AG09309 (cell line): ENCODE measurements at regions not wholly inside any gene's neighbourhood (a gene's known extent, or its start where the extent isn't known, plus 50 kb on each side); places are given as distances from the start of the nearest gene placed in this dataset.

Experiments used
- DNase-seq: peaks from one replicate; pipeline ENCODE4 v3.0.0-alpha.2; 2010; ENCODE audit warnings: low read depth
- H3K4me3 ChIP-seq: 2 replicates; pipeline ENCODE4 v1.5.1; 2011; ENCODE audit warnings: mild to moderate bottlenecking, low read depth, low read length, moderate library complexity; ENCODE audit not compliant: control insufficient read depth
- TF ChIP-seq, protein P1 (sequence below): IDR thresholded peaks from 2 replicates; pipeline ENCODE4 v1.5.1; 2011; ENCODE audit warnings: mild to moderate bottlenecking, low read depth, low read length, inconsistent platforms; ENCODE audit not compliant: insufficient read depth, control insufficient read depth; ENCODE audit errors: missing control alignments

DNA sequence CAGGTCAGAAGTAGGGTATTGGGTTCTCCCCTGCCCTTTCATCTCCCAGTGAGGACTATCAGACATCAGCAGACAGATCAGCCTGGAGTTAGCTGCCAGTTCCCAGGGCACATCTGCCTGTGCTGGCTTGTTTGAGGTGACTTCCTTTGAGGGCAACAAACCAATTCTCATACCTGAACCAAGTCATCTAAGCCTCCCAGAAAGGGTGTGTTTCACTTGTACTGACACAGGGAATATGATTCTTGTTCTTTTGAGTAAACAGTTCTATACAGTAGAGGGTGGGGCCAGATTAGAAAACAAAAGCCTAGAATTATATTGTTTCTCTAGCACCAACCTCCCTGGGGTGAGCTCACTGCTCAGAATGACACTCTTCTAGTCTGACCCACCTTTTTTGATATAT is 591.9 kb downstream of the SLC4A3 start:
- TF ChIP-seq, protein P1, sequence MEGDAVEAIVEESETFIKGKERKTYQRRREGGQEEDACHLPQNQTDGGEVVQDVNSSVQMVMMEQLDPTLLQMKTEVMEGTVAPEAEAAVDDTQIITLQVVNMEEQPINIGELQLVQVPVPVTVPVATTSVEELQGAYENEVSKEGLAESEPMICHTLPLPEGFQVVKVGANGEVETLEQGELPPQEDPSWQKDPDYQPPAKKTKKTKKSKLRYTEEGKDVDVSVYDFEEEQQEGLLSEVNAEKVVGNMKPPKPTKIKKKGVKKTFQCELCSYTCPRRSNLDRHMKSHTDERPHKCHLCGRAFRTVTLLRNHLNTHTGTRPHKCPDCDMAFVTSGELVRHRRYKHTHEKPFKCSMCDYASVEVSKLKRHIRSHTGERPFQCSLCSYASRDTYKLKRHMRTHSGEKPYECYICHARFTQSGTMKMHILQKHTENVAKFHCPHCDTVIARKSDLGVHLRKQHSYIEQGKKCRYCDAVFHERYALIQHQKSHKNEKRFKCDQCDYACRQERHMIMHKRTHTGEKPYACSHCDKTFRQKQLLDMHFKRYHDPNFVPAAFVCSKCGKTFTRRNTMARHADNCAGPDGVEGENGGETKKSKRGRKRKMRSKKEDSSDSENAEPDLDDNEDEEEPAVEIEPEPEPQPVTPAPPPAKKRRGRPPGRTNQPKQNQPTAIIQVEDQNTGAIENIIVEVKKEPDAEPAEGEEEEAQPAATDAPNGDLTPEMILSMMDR: no peak
- no peak overlapping the region for H3K4me3 ChIP-seq
- no peak for DNase-seq

DNA sequence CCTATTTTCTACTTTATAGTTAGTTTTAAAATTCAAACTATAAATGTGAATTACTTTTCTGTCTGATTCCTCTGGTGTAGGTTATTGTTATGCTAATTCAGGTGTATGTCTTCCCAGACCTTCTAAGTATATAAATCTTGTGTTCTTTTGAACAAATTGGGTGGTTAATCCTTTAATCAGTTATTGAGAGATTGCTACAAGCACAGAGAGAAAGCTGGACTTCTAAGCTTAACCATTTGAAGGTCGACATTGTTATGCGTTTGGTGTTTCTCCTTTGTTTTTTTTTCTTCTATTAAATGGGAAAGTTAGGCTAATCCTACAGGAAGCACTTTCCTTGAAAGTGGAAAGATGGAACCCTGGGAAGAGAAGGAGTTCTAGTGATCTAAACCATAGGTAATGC is 592.6 kb downstream of the SLC4A3 start:
- DNase-seq: no peak
- no peak overlapping the region for H3K4me3 ChIP-seq
- TF ChIP-seq, protein P1: no peak

DNA sequence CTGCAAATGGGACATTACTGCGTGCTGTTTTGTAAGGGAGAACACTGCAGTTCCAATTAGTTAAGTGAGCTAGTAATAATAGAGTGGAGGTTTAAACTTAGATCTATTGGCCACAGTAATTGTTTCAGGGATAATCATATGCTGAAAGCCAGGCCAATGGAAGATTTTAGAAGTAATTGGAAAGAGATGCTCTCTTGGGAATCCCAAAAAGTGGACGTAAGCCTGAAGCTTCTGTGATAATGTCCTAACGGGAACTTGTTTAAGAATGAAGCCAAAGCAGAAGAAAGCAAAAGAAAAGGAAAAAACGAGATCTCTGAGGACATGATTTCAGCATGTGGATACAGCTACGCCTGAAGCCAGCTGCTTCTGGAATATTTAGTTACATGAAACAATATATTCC is 594.6 kb downstream of the SLC4A3 start:
- TF ChIP-seq, protein P1: no peak

DNA sequence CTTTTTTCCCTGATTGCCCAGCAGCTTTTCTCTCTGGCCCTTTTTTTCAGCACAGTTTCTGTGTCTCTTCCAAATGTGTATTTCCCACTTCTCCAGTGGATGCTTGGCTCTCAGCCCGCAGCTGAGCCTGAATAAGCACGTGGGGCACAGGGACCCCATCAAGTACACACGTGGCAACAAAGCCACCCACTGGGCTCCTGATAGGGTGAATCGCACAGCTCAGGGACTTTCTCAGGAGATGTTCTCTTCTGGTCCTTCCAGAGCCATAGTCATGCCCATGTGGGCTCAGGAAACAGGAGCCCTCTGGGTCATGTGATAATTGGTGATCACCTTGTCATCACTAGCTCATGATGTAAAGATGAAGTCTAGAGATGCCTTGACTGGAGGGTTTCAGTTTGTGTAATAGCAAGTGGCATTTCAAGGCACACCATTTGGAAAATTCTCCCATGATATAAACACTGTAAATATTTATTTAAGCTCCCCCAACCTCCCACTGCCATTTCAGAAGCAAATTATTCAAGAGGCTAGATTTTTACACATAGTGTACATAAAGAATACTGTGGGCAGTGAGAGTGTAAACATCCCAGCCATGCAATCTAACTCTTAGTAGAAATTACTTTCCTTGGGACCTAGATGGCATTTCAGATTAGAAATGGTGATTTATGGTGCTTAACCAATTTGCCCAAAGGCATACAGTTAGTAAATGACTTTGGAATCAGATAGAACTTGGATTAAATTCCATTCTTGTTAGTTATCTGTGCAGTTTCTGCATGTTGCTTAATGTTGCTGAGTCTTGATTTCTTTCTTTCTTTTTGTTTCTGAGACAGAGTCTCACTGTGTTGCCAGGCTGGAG is 597.5 kb downstream of the SLC4A3 start:
- H3K4me3 ChIP-seq: no peak overlapping the region
- peak; percentile 88 for DNase-seq
- TF ChIP-seq, protein P1: no peak

More for the DNA sequence above, 594.6 kb downstream of the SLC4A3 start:
- no peak for DNase-seq
- no peak overlapping the region for H3K4me3 ChIP-seq

DNA sequence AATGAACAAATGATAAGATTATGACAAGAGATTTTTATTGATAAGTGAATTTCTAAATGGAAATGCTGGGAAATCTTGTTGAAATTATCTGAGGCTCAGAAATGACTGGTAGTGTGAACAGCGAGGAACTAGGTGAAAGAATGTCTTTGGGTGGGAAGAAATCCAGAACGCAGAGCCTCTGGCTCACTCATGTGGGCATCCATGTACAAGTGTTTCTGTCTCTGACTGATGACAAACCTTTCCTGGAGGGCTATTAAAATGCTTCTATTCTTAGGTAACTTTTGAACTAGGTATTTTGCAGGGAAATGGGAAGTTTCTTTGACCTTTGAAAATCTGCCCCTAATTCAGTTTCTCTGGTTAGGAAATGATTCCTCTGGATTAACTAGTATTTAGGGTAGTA is 598.6 kb downstream of the SLC4A3 start:
- H3K4me3 ChIP-seq: no peak overlapping the region
- DNase-seq: no peak
- TF ChIP-seq, protein P1: no peak

DNA sequence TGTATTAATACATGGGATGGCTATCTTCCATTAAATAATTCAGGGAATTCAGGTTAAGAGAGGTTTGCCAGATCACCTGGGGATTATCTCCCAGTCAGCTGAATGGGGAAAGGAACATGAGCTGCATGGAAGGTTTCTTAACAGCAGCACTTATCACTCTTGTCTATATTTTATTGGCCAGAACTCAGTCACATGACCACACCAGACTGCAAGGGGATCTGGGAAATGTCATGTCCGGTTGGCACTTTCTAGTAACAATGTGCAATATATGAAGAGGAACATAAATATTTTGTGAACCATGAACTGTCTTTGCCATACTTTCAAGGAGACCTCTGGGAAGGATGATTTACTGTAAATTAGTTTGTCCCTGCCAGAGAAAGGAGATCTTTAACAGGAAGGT is 599.1 kb downstream of the SLC4A3 start:
- H3K4me3 ChIP-seq: no peak overlapping the region
- DNase-seq: no peak
- TF ChIP-seq, protein P1: no peak
